Liver (tissue), 8 donors: ENCODE measurements at regions not wholly inside any gene's neighbourhood (a gene's known extent, or its start where the extent isn't known, plus 50 kb on each side); places are given as distances from the start of the nearest gene placed in this dataset.

Source experiments
- DNase-seq: peaks from one replicate; pipeline ENCODE4 v3.0.0-alpha.2; 2017; ENCODE audit warnings: low spot score
- H3K27ac ChIP-seq, 2 donors: one replicate each; pipeline ENCODE4 v1.7.0; 2013; ENCODE audit warnings: inconsistent platforms in 2 of 2, low read length in 2 of 2, control low read depth in 1 of 2, low read depth in 1 of 2, mild to moderate bottlenecking in 1 of 2
- H3K27me3 ChIP-seq, 4 donors: one replicate each; pipeline versions ENCODE4 v1.6.1 to v1.7.0; 2013; ENCODE audit warnings: low read length in 3 of 4, inconsistent platforms in 1 of 4, mild to moderate bottlenecking in 1 of 4, moderate library complexity in 1 of 4; ENCODE audit not compliant: control insufficient read depth in 4 of 4, insufficient read depth in 4 of 4
- H3K36me3 ChIP-seq, 4 donors: one replicate each; pipeline versions ENCODE4 v1.6.1 to v1.7.0; 2013; ENCODE audit warnings: low read length in 3 of 4, mild to moderate bottlenecking in 3 of 4, low read depth in 1 of 4, moderate library complexity in 1 of 4; ENCODE audit not compliant: control insufficient read depth in 4 of 4, insufficient read depth in 3 of 4
- H3K4me1 ChIP-seq, 4 donors: one replicate each; pipeline versions ENCODE4 v1.6.1 to v1.7.0; 2013; ENCODE audit warnings: low read length in 3 of 4, mild to moderate bottlenecking in 3 of 4, moderate library complexity in 1 of 4; ENCODE audit not compliant: control insufficient read depth in 4 of 4, insufficient read depth in 4 of 4
- H3K4me3 ChIP-seq, 3 donors: one replicate each; pipeline versions ENCODE4 v1.6.1 to v1.7.0; 2013; ENCODE audit warnings: low read length in 3 of 3, control low read depth in 1 of 3, low read depth in 1 of 3, mild to moderate bottlenecking in 1 of 3
- H3K9ac ChIP-seq, 2 donors: one replicate each; pipeline ENCODE4 v1.7.0; 2013; ENCODE audit warnings: low read length in 2 of 2, mild to moderate bottlenecking in 2 of 2, moderate library complexity in 2 of 2, control low read depth in 1 of 2, low read depth in 1 of 2
- H3K9me3 ChIP-seq, 4 donors: one replicate each; pipeline versions ENCODE4 v1.6.1 to v1.7.0; 2013; ENCODE audit warnings: low read length in 3 of 4; ENCODE audit not compliant: control insufficient read depth in 4 of 4
- ATF3 ChIP-seq: IDR thresholded peaks from 2 replicates; pipeline ENCODE4 v1.6.1; 2016; ENCODE audit warnings: antibody characterized with exemption
- CTCF ChIP-seq: fragments of 150-350 bp; IDR thresholded peaks from 2 replicates; pipeline ENCODE4 v1.5.1; 2017; ENCODE audit warnings: improper control_type of control experiment, low read depth, low read length; ENCODE audit not compliant: missing input control
- FOXA2 ChIP-seq: IDR thresholded peaks from 2 replicates; pipeline ENCODE4 v1.6.1; 2016; ENCODE audit warnings: antibody characterized with exemption
- GABPA ChIP-seq, 2 donors: IDR thresholded peaks in 1 of 2; conservative IDR thresholded peaks in 1 of 2; 2 replicates each; pipeline ENCODE4 v1.6.1; 2016; ENCODE audit warnings: antibody characterized with exemption in 2 of 2, mild to moderate bottlenecking in 1 of 2, moderate library complexity in 1 of 2
- HNF4A ChIP-seq, 2 donors: conservative IDR thresholded peaks; 2 replicates each; pipeline ENCODE4 v1.6.1; 2016; ENCODE audit warnings: antibody characterized with exemption in 2 of 2, mild to moderate bottlenecking in 2 of 2
- JUND ChIP-seq, 2 donors: IDR thresholded peaks; 2 replicates each; pipeline ENCODE4 v1.6.1; 2016; ENCODE audit warnings: antibody characterized with exemption in 2 of 2
- MAX ChIP-seq: IDR thresholded peaks from 2 replicates; pipeline ENCODE4 v1.6.1; 2016; ENCODE audit warnings: antibody characterized with exemption
- NR2F2 ChIP-seq: IDR thresholded peaks from 2 replicates; pipeline ENCODE4 v1.6.1; 2016; ENCODE audit warnings: antibody characterized with exemption
- RAD21 ChIP-seq, 2 donors: IDR thresholded peaks; 2 replicates each; pipeline ENCODE4 v1.6.1; 2016; ENCODE audit warnings: antibody characterized with exemption in 2 of 2, mild to moderate bottlenecking in 2 of 2
- REST ChIP-seq: IDR thresholded peaks from 2 replicates; pipeline ENCODE4 v1.6.1; 2016; ENCODE audit warnings: antibody characterized with exemption, mild to moderate bottlenecking
- RXRA ChIP-seq, 2 donors: IDR thresholded peaks; 2 replicates each; pipeline ENCODE4 v1.6.1; 2017 to 2018; ENCODE audit warnings: antibody characterized with exemption in 2 of 2, mild to moderate bottlenecking in 1 of 2
- SP1 ChIP-seq: IDR thresholded peaks from 2 replicates; pipeline ENCODE4 v1.6.1; 2018; ENCODE audit warnings: antibody characterized with exemption, mild to moderate bottlenecking
- TAF1 ChIP-seq: conservative IDR thresholded peaks from 2 replicates; pipeline ENCODE4 v1.6.1; 2016; ENCODE audit warnings: antibody characterized with exemption, mild to moderate bottlenecking
- YY1 ChIP-seq: IDR thresholded peaks from 2 replicates; pipeline ENCODE4 v1.6.1; 2016; ENCODE audit warnings: antibody characterized with exemption, mild to moderate bottlenecking
- ZBTB33 ChIP-seq: IDR thresholded peaks from 2 replicates; pipeline ENCODE4 v1.6.1; 2016; ENCODE audit warnings: antibody characterized with exemption
- WGBS: extraction: QIAGEN DNeasy Blood & Tissue Kit; methylation state at CpG from one replicate; pipeline ENCODE4 v1.1.7; 2013; 5-methylcytosine and 5-hydroxymethylcytosine counted together
- donor health status: healthy.
- donor health status: healthy.
- donor health status: healthy.
- donor health status: healthy.
- donor health status: healthy.

- DNase-seq, result no peak
- H3K27ac ChIP-seq, result no peak overlapping the region
- no peak overlapping the region for H3K4me3 ChIP-seq
- TF ChIP-seq TAF1, result no peak
- TF ChIP-seq RAD21 (IDR thresholded peaks at IDR 0.05), result no peak
- no peak for TF ChIP-seq JUND (IDR thresholded peaks at IDR 0.05)
- TF ChIP-seq FOXA2, result no peak
- TF ChIP-seq RXRA (IDR thresholded peaks at IDR 0.05), result no peak
- no peak for TF ChIP-seq YY1
- TF ChIP-seq ZBTB33, result no peak
- TF ChIP-seq SP1, result no peak
- TF ChIP-seq GABPA (IDR thresholded peaks at IDR 0.05 in 1 of 2, conservative IDR thresholded peaks at IDR 0.05 in 1 of 2), result no peak
- no peak for TF ChIP-seq NR2F2
- no peak for TF ChIP-seq MAX
- TF ChIP-seq ATF3, result no peak
- H3K27me3 ChIP-seq, result no peaks in the 10 kb centered on the region
- H3K36me3 ChIP-seq, result no peaks in the 10 kb centered on the region
- WGBS, result 68% methylated on average over 4 of the region's 4 CpGs
- no peaks in the 10 kb centered on the region for H3K9me3 ChIP-seq
- H3K9ac ChIP-seq, result no peak overlapping the region
- no peaks in the 10 kb centered on the region for H3K4me1 ChIP-seq
Observed at GRCh38 chr18:44231936-44232335, 448.8 kb upstream of the SETBP1 start.

GRCh38 chr18:44232500-44232899 lies 448.2 kb upstream of the SETBP1 start:
- TF ChIP-seq JUND (IDR thresholded peaks at IDR 0.05) (no peak), RAD21 (IDR thresholded peaks at IDR 0.05) (no peak), FOXA2 (no peak), NR2F2 (no peak), ATF3 (no peak), ZBTB33 (no peak), HNF4A (conservative IDR thresholded peaks at IDR 0.05) (no peak), SP1 (no peak), CTCF (no peak), REST (no peak), GABPA (IDR thresholded peaks at IDR 0.05 in 1 of 2, conservative IDR thresholded peaks at IDR 0.05 in 1 of 2) (no peak)
- H3K9ac ChIP-seq, result no peak overlapping the region
- no peak overlapping the region for H3K4me3 ChIP-seq
- no peaks in the 10 kb centered on the region for H3K27me3 ChIP-seq
- no peak for DNase-seq
- no peaks in the 10 kb centered on the region for H3K9me3 ChIP-seq
- no peaks in the 10 kb centered on the region for H3K36me3 ChIP-seq
- WGBS, result 52% methylated on average over 1 of the region's 1 CpG
- no peak overlapping the region for H3K27ac ChIP-seq
- H3K4me1 ChIP-seq, result no peaks in the 10 kb centered on the region
